Middle frontal gyrus (tissue), 1 donor: ENCODE measurements at regions not wholly inside any gene's neighbourhood (a gene's known extent, or its start where the extent isn't known, plus 50 kb on each side); places are given as distances from the start of the nearest gene placed in this dataset.

Source experiments
- DNase-seq: peaks from one replicate; pipeline ENCODE4 v3.0.0-alpha.2; 2015; ENCODE audit warnings: low spot score; ENCODE audit errors: extremely low spot score

- DNase-seq = no peak
Measured at GRCh38 chr6:14365393-14365792, 247.8 kb downstream of the CD83 start.

- DNase-seq = no peak
Measured at GRCh38 chr6:14366315-14366714, 248.7 kb downstream of the CD83 start.

- DNase-seq = no peak
Measured at GRCh38 chr6:14366872-14367271, 249.3 kb downstream of the CD83 start.

- DNase-seq = no peak
Measured at GRCh38 chr6:14367296-14367695, 249.7 kb downstream of the CD83 start.

DNA sequence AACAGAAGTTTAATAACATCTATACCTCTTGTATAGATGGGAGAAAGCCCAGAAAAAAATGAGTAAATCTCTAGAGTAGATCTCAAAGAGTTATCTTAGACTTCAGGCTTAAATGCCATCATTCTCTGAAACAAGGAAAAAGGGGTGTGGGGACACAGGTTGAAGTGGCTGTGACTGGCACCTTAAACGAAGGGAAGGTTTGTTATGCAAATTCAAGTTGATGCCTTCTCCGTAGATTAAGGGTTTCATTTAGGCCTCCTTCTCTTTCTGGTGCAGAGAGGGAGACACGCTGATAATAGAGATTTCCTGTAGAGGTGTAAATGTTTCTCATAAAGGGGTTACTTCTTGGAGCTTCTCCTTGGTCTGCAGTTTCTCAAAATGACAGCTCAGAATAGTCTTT lies 252.1 kb downstream of the CD83 start:
- DNase-seq = no peak

GRCh38 chr6:14371530-14371929 lies 254.0 kb downstream of the CD83 start:
- no peak for DNase-seq

DNA sequence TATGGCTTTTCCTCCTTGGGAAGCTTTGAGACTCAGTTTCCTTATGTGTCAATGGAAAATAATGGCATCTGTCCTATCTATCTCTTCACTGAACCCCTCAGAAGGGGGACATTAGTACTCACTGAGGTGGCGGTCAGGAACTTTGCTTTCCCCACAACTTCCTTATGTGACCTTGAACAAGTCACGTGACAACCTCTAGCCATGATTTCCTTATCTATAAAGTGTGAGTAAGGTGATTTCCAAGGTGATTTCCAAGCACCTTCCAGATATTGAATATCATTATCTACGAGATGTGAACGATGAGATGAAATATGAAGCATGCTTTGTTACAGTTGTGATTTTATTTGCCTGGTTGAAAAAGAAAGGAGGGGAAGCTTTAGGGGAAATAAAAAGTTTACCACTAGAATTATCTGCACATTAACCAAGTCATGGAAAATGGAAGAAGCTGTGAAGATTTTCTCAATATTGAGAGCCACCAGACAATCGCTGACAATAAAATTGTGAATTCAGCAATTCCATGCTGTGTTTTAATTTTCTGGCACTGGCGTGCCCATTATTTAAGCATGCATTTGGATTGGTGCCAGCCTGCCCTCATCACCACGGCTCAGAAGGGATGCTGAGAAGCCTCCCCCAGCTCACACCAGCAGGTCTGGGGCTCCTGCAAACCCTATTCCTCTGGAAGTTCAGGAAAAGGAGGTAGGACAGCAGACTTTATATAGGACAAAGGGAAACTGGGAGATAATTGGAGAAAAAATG lies 255.3 kb downstream of the CD83 start:
- no peak for DNase-seq

DNA sequence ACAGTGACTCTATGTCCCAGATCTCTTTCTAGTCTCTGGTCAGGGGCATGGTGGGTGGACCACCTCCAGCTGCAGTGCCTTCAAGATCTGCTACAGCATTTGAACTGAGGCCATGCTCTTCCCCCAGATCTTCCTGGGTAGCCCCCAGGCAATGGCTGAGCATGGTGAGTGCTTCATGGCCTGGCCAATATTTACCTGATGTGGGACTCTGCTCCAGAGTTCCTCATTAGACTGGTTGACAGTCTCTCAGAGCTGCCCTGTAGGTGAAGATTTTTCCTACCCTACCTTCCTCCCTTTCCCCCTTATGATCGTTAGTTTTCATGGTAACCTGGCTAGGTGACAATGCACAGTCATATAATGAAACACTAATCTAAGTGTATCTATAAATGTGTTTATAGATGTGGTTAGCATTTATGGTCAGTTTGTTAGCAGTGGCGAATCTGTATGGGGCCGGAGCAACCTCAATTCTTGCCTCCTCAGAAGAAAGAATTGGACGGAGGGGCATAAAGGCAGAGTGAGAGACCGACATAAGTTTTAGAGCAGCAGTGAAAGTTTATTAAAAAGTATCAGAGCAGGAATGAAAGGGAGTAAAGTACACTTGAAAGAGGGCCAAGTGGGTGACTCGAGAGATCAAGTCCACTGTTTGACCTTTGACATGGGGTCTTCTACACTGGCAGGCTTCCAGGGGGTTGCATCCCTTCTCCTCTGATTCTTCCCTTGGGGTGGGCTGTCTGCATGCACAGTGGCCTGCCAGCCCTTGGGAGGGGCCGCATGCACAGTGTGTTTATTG lies 256.3 kb downstream of the CD83 start:
- no peak for DNase-seq

DNA sequence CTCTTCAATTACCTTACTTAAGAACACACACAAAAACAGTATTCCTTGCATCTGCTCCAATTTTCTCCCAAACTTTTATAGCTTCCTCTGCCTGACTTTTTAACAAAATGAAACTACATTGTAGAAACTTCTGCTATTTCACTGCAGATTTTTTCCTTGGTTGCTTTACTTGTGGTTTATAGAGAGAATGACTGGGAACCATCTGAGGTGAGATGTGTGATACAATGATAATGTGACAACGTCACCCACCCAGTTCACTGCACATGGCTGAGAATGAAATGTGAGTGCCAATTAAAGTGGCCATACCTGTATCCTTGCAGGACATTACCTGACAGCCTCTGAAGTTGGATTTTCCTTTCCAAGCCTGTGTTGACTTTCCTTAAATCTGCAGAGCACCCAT lies 258.4 kb downstream of the CD83 start:
- DNase-seq = no peak

DNA sequence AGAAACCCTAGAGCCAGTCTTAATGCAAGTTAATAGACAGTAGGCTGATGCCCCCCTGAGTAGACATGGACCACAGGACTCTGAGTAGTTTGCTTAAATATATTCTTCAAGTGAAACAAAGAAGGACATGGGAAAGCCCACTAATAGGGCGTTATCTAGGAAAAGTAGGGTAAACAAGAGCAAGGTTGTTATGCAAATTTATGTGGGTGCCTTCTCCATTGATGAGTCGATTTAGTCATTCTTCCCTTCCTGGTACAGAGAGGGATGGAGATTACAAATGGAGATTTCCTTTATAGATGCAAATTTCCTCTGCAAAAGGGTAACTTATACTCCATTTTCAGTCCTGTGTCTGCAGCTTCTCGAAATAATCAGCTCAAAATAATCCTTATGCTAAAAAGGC lies 262.0 kb downstream of the CD83 start:
- no peak for DNase-seq

GRCh38 chr6:14380086-14380820 lies 262.7 kb downstream of the CD83 start:
- no peak for DNase-seq

DNA sequence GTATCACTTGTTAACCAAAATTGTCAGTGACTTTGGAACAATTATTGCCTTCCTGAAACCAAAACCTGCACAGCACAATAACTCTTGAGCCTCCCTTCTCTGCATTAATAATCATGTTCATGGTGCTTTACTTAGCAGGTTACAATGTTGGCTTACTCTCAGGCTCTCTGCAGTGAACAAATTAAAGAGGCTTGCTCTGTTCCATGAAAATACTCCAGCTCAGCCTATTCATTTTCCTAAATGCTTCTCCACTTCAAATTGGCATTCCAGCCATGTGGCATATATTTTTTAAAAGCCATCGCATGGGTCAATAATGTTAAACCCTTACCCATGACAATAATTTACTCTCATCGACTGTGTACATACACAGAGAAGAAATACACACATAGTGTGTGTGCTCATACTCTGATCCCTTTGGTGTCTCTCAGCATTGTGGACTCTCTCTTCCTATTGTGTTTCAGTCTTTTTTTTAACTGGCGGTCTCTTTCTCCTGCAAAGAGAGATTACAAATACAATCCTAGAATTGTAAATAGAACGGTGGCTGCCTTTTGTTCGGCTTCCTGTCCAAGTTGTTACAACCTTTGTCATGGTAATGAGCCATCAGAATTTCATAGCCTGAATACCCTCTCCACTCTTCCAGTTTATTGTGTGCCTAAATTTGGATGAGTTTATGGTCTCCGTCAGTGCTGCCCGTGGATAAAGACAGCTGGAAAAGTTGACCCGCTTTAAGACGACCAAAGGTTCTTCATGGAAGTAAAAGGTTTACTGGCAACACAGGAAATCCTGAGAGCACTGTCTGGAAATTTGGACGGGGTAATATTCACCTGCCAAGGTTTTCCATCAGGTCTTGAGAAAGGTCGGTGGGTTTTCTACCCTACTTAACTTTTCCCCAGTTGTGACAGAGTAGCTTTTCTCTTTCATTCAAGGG lies 263.6 kb downstream of the CD83 start:
- DNase-seq = no peak

DNA sequence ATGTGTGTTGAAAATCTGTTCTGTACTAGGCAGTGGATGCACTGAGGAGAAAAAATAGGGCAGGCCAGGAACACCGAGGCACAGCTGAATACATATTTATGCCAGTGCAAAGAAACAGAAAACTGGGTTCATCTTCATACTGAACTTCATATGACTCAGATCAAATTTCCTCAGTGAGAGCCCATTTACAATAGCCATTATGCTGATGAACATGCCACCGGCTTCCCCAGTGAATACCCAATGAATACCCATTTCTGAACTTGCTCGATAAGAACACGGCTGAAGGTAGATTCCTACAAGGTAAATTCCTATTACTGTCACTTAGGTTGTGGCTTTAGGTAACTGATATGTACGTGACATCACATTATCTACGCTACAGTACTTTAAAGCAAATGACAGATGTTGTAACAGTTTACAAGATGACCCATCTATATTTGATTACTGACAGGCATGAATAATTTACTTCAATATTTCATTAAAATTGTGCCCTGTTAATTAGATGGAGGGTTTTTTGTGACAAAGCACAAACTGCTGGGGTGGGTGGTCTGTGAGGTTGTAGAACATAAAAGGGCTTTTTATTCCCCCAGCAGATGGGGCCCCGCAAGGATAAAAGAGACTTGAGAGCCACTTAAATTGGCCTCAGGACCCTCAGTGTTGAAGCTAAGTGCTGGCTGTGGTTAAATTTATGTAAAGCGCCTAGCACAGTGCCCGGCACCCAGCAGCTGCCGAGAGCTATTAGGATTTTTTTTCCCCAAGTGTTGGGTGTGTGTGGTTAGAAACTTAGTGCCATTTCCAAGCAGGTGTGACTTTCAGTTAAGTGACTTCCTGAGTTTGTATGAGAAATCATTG lies 264.5 kb downstream of the CD83 start:
- no peak for DNase-seq

DNA sequence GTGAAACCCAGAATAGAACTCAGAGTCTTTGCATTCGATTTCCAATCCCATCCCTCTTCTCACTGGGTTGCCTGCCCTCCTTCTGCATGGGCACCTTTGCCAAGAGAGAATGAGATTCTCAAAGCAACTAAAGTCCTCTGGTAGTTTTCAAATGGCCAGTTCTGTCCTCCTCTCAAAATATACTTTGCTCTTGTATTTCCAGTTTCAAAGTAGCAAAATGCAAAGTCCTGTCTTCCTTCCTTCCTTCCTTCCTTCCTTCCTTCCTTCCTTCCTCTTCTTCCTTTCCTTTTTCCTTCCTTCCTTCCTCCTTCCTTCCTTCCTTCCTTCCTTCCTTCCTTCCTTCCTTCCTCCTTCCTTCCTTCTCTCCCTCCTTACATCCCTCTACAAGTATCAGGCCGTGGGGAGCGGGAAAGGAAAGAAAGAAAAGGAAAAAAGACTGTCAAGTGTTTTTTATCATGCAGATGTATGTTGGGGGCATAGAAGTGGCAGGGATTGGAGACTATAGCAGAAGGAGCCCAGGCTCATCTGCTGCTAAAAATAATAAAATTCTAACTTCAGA lies 265.2 kb downstream of the CD83 start:
- no peak for DNase-seq

GRCh38 chr6:14383393-14384174 lies 266.0 kb downstream of the CD83 start:
- no peak for DNase-seq

- no peak for DNase-seq
Measured at GRCh38 chr6:14384175-14384949, 266.8 kb downstream of the CD83 start.

GRCh38 chr6:14386263-14386662 lies 268.7 kb downstream of the CD83 start:
- no peak for DNase-seq

GRCh38 chr6:14386668-14387067 lies 269.1 kb downstream of the CD83 start:
- no peak for DNase-seq
